MM.1S (cell line): ENCODE measurements at regions not wholly inside any gene's neighbourhood (a gene's known extent, or its start where the extent isn't known, plus 50 kb on each side); places are given as distances from the start of the nearest gene placed in this dataset.

Source experiments
- DNase-seq: peaks from one replicate; pipeline ENCODE4 v3.0.0-alpha.2; 2015
- H2AFZ ChIP-seq: fragments of 300-600 bp; sonication (generic); 2 replicates; pipeline ENCODE4 v1.6.0; 2016; ENCODE audit warnings: antibody characterized with exemption, low read length
- H3F3A ChIP-seq: fragments of 300-600 bp; sonication (generic); 2 replicates; pipeline ENCODE4 v1.6.1; 2016; ENCODE audit warnings: mild to moderate bottlenecking, antibody characterized with exemption, low read length, moderate library complexity, mixed read lengths; ENCODE audit not compliant: insufficient read depth
- H3K27ac ChIP-seq: fragments of 300-600 bp; sonication (generic); 2 replicates; pipeline ENCODE4 v1.5.1; 2016; ENCODE audit warnings: mild to moderate bottlenecking, low read length
- H3K27me3 ChIP-seq: fragments of 300-600 bp; sonication (generic); replicated peaks from 2 replicates; pipeline ENCODE4 v1.6.0; 2016; ENCODE audit warnings: low read length; ENCODE audit not compliant: insufficient read depth
- H3K36me3 ChIP-seq: fragments of 300-600 bp; sonication (generic); replicated peaks from 2 replicates; pipeline ENCODE4 v1.6.1; 2016; ENCODE audit warnings: mild to moderate bottlenecking, low read length, mixed read lengths; ENCODE audit not compliant: insufficient read depth
- H3K4me1 ChIP-seq: fragments of 300-600 bp; sonication (generic); 2 replicates; pipeline ENCODE4 v1.6.1; 2016; ENCODE audit warnings: low read length, mixed read lengths
- H3K4me2 ChIP-seq: fragments of 300-600 bp; sonication (generic); 2 replicates; pipeline ENCODE4 v1.6.0; 2016; ENCODE audit warnings: low read depth, low read length
- H3K4me3 ChIP-seq: fragments of 300-600 bp; sonication (generic); 2 replicates; pipeline ENCODE4 v1.5.1; 2016; ENCODE audit warnings: low read length, mixed read lengths
- H3K79me2 ChIP-seq: fragments of 300-600 bp; sonication (generic); 2 replicates; pipeline ENCODE4 v1.6.1; 2016; ENCODE audit warnings: mixed run types, low read length, mixed read lengths
- H3K9ac ChIP-seq: fragments of 300-600 bp; sonication (generic); 2 replicates; pipeline ENCODE4 v1.6.1; 2016; ENCODE audit warnings: low read length, mixed read lengths
- H3K9me2 ChIP-seq: fragments of 300-600 bp; sonication (generic); replicated peaks from 2 replicates; pipeline ENCODE4 v1.6.1; 2016; ENCODE audit warnings: mild to moderate bottlenecking, low read length, mixed read lengths; ENCODE audit not compliant: insufficient read depth
- H3K9me3 ChIP-seq: fragments of 300-600 bp; sonication (generic); replicated peaks from 2 replicates; pipeline ENCODE4 v1.6.1; 2016; ENCODE audit warnings: mild to moderate bottlenecking, low read length, mixed read lengths; ENCODE audit not compliant: insufficient read depth
- H4K20me1 ChIP-seq: fragments of 300-600 bp; sonication (generic); 2 replicates; pipeline ENCODE4 v1.6.1; 2016; ENCODE audit warnings: mild to moderate bottlenecking, low read length, moderate library complexity, mixed read lengths; ENCODE audit not compliant: insufficient read depth
- EZH2 ChIP-seq: fragments of 300-600 bp; sonication (generic); optimal IDR thresholded peaks from 2 replicates; pipeline ENCODE3; 2017; ENCODE audit warnings: low read depth, mild to moderate bottlenecking, antibody characterized with exemption, low read length, mixed read lengths
- EZH2phosphoT487 ChIP-seq: fragments of 300-600 bp; sonication (generic); IDR thresholded peaks from 2 replicates; pipeline ENCODE4 v1.6.1; 2018; ENCODE audit warnings: antibody characterized with exemption, low read length
- TF ChIP-seq, protein P1 (sequence below): fragments of 300-600 bp; sonication (generic); IDR thresholded peaks from 2 replicates; pipeline ENCODE4 v1.5.1; 2016; ENCODE audit warnings: antibody characterized with exemption, low read length, mixed read lengths

DNA sequence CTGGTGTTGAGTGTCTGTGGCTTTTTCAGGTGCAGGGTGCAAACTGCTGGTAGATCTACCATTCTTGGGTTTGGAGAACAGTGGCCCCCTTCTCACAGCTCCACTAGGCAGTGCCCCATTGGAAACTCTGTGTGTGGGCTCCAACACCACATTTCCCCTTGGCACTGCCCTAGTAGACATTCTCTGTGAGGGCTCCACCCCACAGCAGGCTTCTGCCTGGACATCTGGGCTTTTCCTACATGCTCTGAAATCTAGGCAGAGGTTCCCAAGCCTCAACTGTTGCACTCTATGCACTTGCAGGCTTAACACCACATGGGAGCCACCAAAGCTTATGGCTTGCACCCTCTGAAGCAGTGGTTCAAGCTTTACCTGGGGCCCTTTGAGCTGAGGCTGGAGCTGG lies 80.9 kb downstream of the BARX1 start:
- Histone ChIP-seq H3F3A (no peaks in the 10 kb centered on the region), H3K9me3 (0 out of 2 replicates have a peak, but pooled peaks cover 3% of the 10 kb centered on the region), H3K36me3 (no peaks in the 10 kb centered on the region), H3K27ac (no peak overlapping the region), H3K9me2 (no peaks in the 10 kb centered on the region), H4K20me1 (no peaks in the 10 kb centered on the region), H3K4me1 (no peaks in the 10 kb centered on the region), H3K4me2 (no peak overlapping the region), H3K4me3 (no peak overlapping the region), H3K27me3 (no peaks in the 10 kb centered on the region), H3K9ac (no peak overlapping the region), H2AFZ (no peak overlapping the region), H3K79me2 (no peaks in the 10 kb centered on the region)
- no peak for TF ChIP-seq EZH2
- TF ChIP-seq EZH2phosphoT487, result no peak
- TF ChIP-seq, protein P1, sequence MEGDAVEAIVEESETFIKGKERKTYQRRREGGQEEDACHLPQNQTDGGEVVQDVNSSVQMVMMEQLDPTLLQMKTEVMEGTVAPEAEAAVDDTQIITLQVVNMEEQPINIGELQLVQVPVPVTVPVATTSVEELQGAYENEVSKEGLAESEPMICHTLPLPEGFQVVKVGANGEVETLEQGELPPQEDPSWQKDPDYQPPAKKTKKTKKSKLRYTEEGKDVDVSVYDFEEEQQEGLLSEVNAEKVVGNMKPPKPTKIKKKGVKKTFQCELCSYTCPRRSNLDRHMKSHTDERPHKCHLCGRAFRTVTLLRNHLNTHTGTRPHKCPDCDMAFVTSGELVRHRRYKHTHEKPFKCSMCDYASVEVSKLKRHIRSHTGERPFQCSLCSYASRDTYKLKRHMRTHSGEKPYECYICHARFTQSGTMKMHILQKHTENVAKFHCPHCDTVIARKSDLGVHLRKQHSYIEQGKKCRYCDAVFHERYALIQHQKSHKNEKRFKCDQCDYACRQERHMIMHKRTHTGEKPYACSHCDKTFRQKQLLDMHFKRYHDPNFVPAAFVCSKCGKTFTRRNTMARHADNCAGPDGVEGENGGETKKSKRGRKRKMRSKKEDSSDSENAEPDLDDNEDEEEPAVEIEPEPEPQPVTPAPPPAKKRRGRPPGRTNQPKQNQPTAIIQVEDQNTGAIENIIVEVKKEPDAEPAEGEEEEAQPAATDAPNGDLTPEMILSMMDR, result no peak
- DNase-seq, result no peak

DNA sequence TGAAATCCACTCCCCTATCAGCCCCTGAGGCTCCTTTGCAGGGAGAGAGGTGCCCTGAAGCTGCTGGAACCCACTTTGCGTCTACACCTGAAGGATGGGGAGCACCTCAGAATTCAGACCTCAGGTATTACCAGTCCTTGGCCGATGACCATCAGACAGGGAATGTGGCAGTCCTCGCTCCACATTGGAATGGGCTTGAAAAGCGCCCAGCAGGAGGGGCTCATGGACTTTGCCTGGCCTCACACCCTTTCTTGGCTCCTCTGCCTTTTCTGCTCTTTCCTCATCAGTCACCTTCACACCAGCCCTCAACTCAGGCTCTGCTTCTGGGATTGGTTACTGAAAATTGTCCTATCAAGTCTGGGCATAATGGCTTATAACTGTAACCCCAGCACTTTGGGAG lies 83.9 kb downstream of the BARX1 start:
- no peaks in the 10 kb centered on the region for H3K27me3 ChIP-seq
- H4K20me1 ChIP-seq, result no peaks in the 10 kb centered on the region
- H3K4me3 ChIP-seq, result no peak overlapping the region
- H3K9me2 ChIP-seq, result no peaks in the 10 kb centered on the region
- no peak overlapping the region for H3K4me2 ChIP-seq
- no peak overlapping the region for H3K9ac ChIP-seq
- H3F3A ChIP-seq, result no peaks in the 10 kb centered on the region
- DNase-seq, result no peak
- no peaks in the 10 kb centered on the region for H3K36me3 ChIP-seq
- TF ChIP-seq, protein P1, result no peak
- no peak for TF ChIP-seq EZH2phosphoT487
- no peak for TF ChIP-seq EZH2
- H2AFZ ChIP-seq, result no peak overlapping the region
- H3K4me1 ChIP-seq, result no peaks in the 10 kb centered on the region
- 0 out of 2 replicates have a peak, but pooled peaks cover 3% of the 10 kb centered on the region for H3K9me3 ChIP-seq
- no peak overlapping the region for H3K27ac ChIP-seq
- H3K79me2 ChIP-seq, result no peaks in the 10 kb centered on the region

- no peak for DNase-seq
- Histone ChIP-seq H3K36me3 (no peaks in the 10 kb centered on the region), H3K4me3 (no peak overlapping the region), H3F3A (no peaks in the 10 kb centered on the region), H3K9me3 (0 out of 2 replicates have a peak, but pooled peaks cover 3% of the 10 kb centered on the region), H3K9me2 (no peaks in the 10 kb centered on the region), H3K4me1 (no peaks in the 10 kb centered on the region), H3K79me2 (no peaks in the 10 kb centered on the region), H3K4me2 (no peak overlapping the region), H3K27me3 (no peaks in the 10 kb centered on the region), H3K9ac (no peak overlapping the region), H3K27ac (no peak overlapping the region), H2AFZ (no peak overlapping the region), H4K20me1 (no peaks in the 10 kb centered on the region)
- TF ChIP-seq EZH2 (no peak), EZH2phosphoT487 (no peak)
- TF ChIP-seq, protein P1, result no peak
Measured at GRCh38 chr9:93869863-93870262, 85.3 kb downstream of the BARX1 start.
